ENCODE measurements at regions not wholly inside any gene's neighbourhood (a gene's known extent, or its start where the extent isn't known, plus 50 kb on each side); places are given as distances from the start of the nearest gene placed in this dataset.

DNA sequence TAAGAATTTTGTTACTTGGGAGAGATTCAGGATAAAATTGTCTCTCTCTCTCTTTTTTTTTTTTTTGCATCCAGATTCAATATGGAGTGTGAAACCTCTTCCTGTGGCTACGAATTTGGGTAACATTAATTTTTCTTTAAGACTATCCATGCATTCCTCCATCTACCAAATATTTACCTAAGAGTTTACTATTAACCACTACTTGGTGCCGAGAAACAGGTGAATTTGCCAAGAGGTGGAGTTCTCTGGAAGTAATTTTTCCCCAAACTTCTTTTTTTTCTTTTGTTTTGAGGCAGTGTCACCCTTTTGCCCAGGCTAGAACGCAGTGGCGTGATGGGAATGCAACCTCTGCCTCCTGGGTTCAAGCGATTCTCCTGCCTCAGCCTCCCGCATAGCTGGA is 206.3 kb upstream of the VLDLR start:
- H3K4me3 ChIP-seq (replicated peaks in 1 of 2; ENCODE audit: low read depth in 2 of 2, low read length in 2 of 2) = no peak overlapping the region
- no peak for DNase-seq (ENCODE audit: low read depth in 2 of 2)
- TF ChIP-seq, protein P1, sequence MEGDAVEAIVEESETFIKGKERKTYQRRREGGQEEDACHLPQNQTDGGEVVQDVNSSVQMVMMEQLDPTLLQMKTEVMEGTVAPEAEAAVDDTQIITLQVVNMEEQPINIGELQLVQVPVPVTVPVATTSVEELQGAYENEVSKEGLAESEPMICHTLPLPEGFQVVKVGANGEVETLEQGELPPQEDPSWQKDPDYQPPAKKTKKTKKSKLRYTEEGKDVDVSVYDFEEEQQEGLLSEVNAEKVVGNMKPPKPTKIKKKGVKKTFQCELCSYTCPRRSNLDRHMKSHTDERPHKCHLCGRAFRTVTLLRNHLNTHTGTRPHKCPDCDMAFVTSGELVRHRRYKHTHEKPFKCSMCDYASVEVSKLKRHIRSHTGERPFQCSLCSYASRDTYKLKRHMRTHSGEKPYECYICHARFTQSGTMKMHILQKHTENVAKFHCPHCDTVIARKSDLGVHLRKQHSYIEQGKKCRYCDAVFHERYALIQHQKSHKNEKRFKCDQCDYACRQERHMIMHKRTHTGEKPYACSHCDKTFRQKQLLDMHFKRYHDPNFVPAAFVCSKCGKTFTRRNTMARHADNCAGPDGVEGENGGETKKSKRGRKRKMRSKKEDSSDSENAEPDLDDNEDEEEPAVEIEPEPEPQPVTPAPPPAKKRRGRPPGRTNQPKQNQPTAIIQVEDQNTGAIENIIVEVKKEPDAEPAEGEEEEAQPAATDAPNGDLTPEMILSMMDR (IDR thresholded peaks at IDR 0.05; ENCODE audit: low read depth, low read length) = no peak

DNA sequence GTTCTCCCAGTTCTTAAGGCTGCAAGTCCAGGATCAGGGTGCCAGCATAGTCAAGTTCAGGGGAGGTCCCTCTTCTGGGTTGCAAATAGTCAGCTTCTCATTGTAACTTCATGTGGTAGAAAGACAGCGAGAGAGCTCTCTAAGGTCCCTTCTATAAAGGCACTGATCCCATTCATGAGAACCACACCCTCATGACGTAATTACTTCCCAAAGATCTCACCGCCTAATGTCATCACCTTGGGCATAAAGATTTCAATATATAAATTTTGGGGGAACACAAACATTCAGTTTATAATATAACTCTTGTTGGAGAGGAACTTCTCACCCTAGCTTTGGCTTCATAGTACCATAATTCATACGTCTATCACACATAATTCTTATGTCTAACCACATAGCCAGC is 203.9 kb upstream of the VLDLR start:
- no peak overlapping the region for H3K4me3 ChIP-seq (replicated peaks in 1 of 2; ENCODE audit: low read depth in 2 of 2, low read length in 2 of 2)
- DNase-seq (ENCODE audit: low read depth in 2 of 2) = no peak
- TF ChIP-seq, protein P1 (IDR thresholded peaks at IDR 0.05; ENCODE audit: low read depth, low read length) = no peak

DNA sequence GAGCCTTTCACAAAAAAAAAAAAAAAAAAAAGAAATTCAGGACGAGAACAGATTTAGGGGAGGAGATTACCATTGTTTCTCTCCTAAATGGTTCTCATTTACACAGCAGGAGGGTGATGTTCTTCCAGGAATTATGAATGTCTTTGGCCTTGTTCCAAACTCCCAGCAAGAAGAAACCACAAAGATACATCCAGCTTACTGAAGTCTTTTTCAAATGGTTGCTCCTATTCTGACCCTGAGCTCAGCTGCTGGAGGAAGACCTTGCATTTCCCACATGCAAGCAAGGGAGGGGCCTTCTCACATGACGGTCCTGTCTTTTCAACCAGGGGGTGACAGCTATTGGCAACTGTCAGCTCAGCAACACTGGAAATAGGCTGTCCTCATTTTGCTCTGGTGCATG is 203.0 kb upstream of the VLDLR start:
- TF ChIP-seq, protein P1 (IDR thresholded peaks at IDR 0.05; ENCODE audit: low read depth, low read length) = no peak
- DNase-seq (ENCODE audit: low read depth in 2 of 2) = peak; percentile 73 to 87

DNA sequence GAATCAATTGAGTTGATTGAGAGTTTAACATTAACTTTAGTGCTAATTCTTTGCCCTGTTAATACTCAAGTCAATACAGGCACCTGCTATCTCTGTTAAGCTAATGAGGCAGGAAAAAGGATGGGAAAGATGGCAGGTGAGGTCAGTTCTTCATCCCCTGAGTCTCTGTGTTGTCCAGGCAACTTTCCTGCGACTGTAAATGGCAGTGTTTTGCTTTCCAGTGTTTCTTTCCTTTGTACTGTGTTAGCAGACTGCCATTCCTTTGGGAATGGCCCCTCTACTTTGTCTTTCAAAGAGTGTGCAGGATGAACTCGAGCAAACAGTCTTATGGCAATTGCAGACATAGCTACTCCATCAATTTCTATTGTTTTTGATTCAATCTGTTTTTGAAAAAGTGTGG is 202.2 kb upstream of the VLDLR start:
- TF ChIP-seq, protein P1 (IDR thresholded peaks at IDR 0.05; ENCODE audit: low read depth, low read length) = no peak

More for the DNA sequence above, 203.0 kb upstream of the VLDLR start:
- no peak overlapping the region for H3K4me3 ChIP-seq (replicated peaks in 1 of 2; ENCODE audit: low read depth in 2 of 2, low read length in 2 of 2)

DNA sequence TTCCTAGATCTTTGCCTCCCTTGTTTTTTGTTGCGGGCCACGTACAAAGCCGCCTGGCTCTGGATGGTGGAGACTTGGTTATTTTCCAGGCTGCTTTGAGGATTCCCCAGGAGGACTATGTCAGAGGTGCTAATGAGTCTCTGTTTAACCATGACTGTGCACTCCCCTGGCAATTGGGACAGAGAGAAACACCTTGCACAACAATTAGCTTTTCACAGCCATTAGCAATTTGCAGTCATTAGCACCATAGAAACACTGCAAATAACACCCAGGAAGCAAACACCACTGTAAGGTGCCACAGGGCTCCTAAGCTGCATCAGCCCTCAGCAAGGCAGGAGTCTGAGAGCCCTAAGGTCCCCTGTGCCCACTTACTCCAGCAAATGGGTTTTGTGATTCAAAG is 201.0 kb upstream of the VLDLR start:
- H3K4me3 ChIP-seq (replicated peaks in 1 of 2; ENCODE audit: low read depth in 2 of 2, low read length in 2 of 2) = no peak overlapping the region
- TF ChIP-seq, protein P1 (IDR thresholded peaks at IDR 0.05; ENCODE audit: low read depth, low read length) = no peak
- no peak for DNase-seq (ENCODE audit: low read depth in 2 of 2)

More for the DNA sequence above, 202.2 kb upstream of the VLDLR start:
- no peak overlapping the region for H3K4me3 ChIP-seq (replicated peaks in 1 of 2; ENCODE audit: low read depth in 2 of 2, low read length in 2 of 2)
- DNase-seq (ENCODE audit: low read depth in 2 of 2) = no peak

DNA sequence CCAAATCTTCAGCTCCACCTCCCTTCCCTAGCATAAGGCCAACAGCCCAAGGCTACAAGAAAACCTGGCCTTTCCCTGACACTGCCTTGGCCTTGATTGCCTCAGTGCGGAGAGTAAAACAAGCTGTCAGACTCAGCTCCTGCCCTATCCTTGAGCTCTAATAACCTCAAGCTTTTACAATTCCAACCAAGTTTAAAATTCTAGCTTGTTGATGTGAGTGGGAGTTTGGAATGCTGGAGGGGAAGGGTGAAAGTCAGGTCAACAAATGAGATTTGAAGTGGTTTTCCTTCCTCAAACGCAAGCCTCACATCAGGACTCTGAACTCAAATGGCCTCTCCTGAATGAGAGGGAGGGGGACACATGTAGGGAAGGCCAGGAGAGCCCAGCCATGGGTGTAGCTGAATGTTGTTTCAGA is 197.0 kb upstream of the VLDLR start:
- TF ChIP-seq, protein P1 (IDR thresholded peaks at IDR 0.05; ENCODE audit: low read depth, low read length) = no peak
- peak in 1 of 2 donors; percentile 57 for DNase-seq (ENCODE audit: low read depth in 2 of 2)
- no peak overlapping the region for H3K4me3 ChIP-seq (replicated peaks in 1 of 2; ENCODE audit: low read depth in 2 of 2, low read length in 2 of 2)

DNA sequence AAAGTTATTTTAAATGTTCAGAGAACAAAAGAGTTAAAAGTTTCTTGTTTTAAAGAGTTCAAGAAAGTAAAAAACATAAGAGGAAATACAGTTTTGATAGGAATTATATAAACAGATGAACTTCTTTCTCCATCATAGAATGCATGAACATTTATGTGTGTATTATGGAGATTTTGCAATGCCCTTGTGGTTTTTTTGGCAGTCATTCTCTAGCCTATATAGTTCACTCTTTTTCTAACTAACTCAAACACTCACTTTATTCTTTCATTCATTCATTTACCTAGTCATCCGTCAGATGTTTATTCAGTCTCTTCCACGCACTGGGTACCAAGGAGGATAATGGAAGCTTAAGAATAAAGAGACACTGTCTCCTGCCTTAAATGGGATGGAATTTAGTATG is 195.9 kb upstream of the VLDLR start:
- DNase-seq (ENCODE audit: low read depth in 2 of 2) = no peak
- H3K4me3 ChIP-seq (replicated peaks in 1 of 2; ENCODE audit: low read depth in 2 of 2, low read length in 2 of 2) = no peak overlapping the region
- TF ChIP-seq, protein P1 (IDR thresholded peaks at IDR 0.05; ENCODE audit: low read depth, low read length) = no peak

Data from cardiac fibroblast (primary cell).